HepG2 (cell line): ENCODE measurements at regions not wholly inside any gene's neighbourhood (a gene's known extent, or its start where the extent isn't known, plus 50 kb on each side); places are given as distances from the start of the nearest gene placed in this dataset.

Source experiments
- ATAC-seq: fragments of 200-7000 bp; cut with Tn5 transposase; 3 replicates; pipeline ENCODE4 v1.9.1; 2020; ENCODE audit warnings: mild to moderate bottlenecking, moderate library complexity
- BruUV-seq: library from RNA; stranded (reverse); fragments of 400-500 nt; replicated peaks from 2 replicates; lab custom pipeline; 2021; lab: Mats Ljungman, UMichigan
- CTCF ChIA-PET: fragments of 300-600 bp; formaldehyde crosslinking; extraction: SDS; loops from one replicate; lab custom pipeline; 2021; ENCODE audit warnings: low total read pairs, inconsistent platforms, low intra/inter-chr PET ratio; lab: Yijun Ruan, JAX
- POLR2A ChIA-PET: fragments of 350-600 bp; sonication (Branson Sonifier 250); formaldehyde crosslinking; loops from one replicate; lab custom pipeline; 2020; ENCODE audit warnings: antibody characterized with exemption, inconsistent platforms; lab: Yijun Ruan, JAX
- DNase-seq: peaks from one replicate; pipeline ENCODE4 v3.0.0-alpha.2; 2015; ENCODE audit warnings: low spot score
- FAIRE-seq: peaks from 3 replicates; lab custom pipeline; 2011; peaks lifted over from hg19 to GRCh38; lab: Jason Lieb, UNC
- H2AFZ ChIP-seq: one replicate; pipeline ENCODE4 v1.6.1; 2011; ENCODE audit warnings: low read length, inconsistent platforms
- H3K27ac ChIP-seq: fragments of 300-600 bp; 3 replicates; pipeline ENCODE4 v1.8.0; 2011; ENCODE audit warnings: mixed run types, mild to moderate bottlenecking, mixed read lengths, low read length, inconsistent platforms; ENCODE audit not compliant: insufficient read depth; ENCODE audit errors: extremely low read length
- H3K27me3 ChIP-seq, 2 experiments: fragments of 200-600 bp in 1 of 2; 2 replicates in 1 of 2; 3 replicates in 1 of 2; pipeline versions ENCODE4 v1.6.0 to v1.8.0; 2011; ENCODE audit warnings: low read length in 2 of 2, mild to moderate bottlenecking in 2 of 2, moderate library complexity in 2 of 2, inconsistent platforms in 1 of 2; ENCODE audit not compliant: insufficient read depth in 2 of 2, control insufficient read depth in 1 of 2
- H3K36me3 ChIP-seq, 2 experiments: fragments of 200-600 bp in 1 of 2; replicated peaks in 1 of 2; 2 replicates in 1 of 2; 3 replicates in 1 of 2; pipeline versions ENCODE4 v1.5.1 to v1.8.0; 2011; ENCODE audit warnings: low read length in 2 of 2, inconsistent platforms in 1 of 2; ENCODE audit not compliant: insufficient read depth in 2 of 2, control insufficient read depth in 1 of 2
- H3K4me1 ChIP-seq: 2 replicates; pipeline ENCODE4 v1.5.1; 2012; ENCODE audit warnings: low read length, inconsistent platforms; ENCODE audit not compliant: insufficient read depth
- H3K4me2 ChIP-seq: 2 replicates; pipeline ENCODE4 v1.6.0; 2011; ENCODE audit warnings: low read depth, low read length, inconsistent platforms
- H3K4me3 ChIP-seq, 3 experiments: fragments of 200-600 bp in 1 of 3; sonication (generic), shearing (Covaris generic) in 1 of 3; replicated peaks in 1 of 3; 2 replicates each; pipeline ENCODE4 v1.5.1; 2011 to 2016; ENCODE audit warnings: low read length in 3 of 3, inconsistent platforms in 2 of 3, low read depth in 2 of 3, mild to moderate bottlenecking in 2 of 3, control low read depth in 1 of 3, mixed read lengths in 1 of 3; ENCODE audit not compliant: insufficient read depth in 1 of 3
- H3K79me2 ChIP-seq: one replicate; pipeline ENCODE4 v1.6.1; 2011; ENCODE audit warnings: low read length, inconsistent platforms; ENCODE audit not compliant: insufficient read depth
- H3K9ac ChIP-seq: 2 replicates; pipeline ENCODE4 v1.6.0; 2011; ENCODE audit warnings: mild to moderate bottlenecking, low read depth, low read length, inconsistent platforms; ENCODE audit not compliant: insufficient read depth
- H3K9me3 ChIP-seq: 2 replicates; pipeline ENCODE4 v1.5.1; 2012; ENCODE audit warnings: mild to moderate bottlenecking, low read length
- H4K20me1 ChIP-seq: 2 replicates; pipeline ENCODE4 v1.6.0; 2011; ENCODE audit warnings: inconsistent platforms, mild to moderate bottlenecking, low read length, moderate library complexity; ENCODE audit not compliant: insufficient read depth
- KAT2B ChIP-seq: fragments of 150-350 bp; IDR thresholded peaks from 2 replicates; pipeline ENCODE4 v1.6.1; 2014; ENCODE audit warnings: low read depth, low read length, borderline replicate concordance
- RAD51 ChIP-seq: fragments of 450-650 bp; IDR thresholded peaks from 2 replicates; pipeline ENCODE4 v1.6.1; 2016; ENCODE audit warnings: borderline replicate concordance
- SAFB2 ChIP-seq: sonication (generic); formaldehyde crosslinking; IDR thresholded peaks from 2 replicates; pipeline ENCODE4 v1.5.1; 2020; ENCODE audit warnings: missing genetic modification reagents, low read depth, mild to moderate bottlenecking, borderline replicate concordance
- SMARCE1 ChIP-seq: fragments of 450-650 bp; IDR thresholded peaks from 2 replicates; pipeline ENCODE4 v1.6.1; 2017; ENCODE audit warnings: borderline replicate concordance
- SRSF4 ChIP-seq: fragments of 200-400 bp; formaldehyde crosslinking; IDR thresholded peaks from one replicate; pipeline ENCODE4 v1.6.1; 2018; ENCODE audit warnings: mild to moderate bottlenecking, low read depth, low read length, moderate library complexity; ENCODE audit not compliant: poor library complexity, severe bottlenecking
- ZNF317 ChIP-seq: sonication (generic); formaldehyde crosslinking; IDR thresholded peaks from 2 replicates; pipeline ENCODE4 v1.5.0; 2020; ENCODE audit warnings: mild to moderate bottlenecking, missing genetic modification reagents
- ZNF329 ChIP-seq: sonication (generic); formaldehyde crosslinking; IDR thresholded peaks from 2 replicates; pipeline ENCODE4 v1.9.0; 2021; ENCODE audit warnings: low read depth, mild to moderate bottlenecking, missing genetic modification reagents
- ZNF558 ChIP-seq: sonication (generic); formaldehyde crosslinking; IDR thresholded peaks from 2 replicates; pipeline ENCODE4 v1.9.0; 2022; ENCODE audit warnings: mild to moderate bottlenecking, missing genetic modification reagents, borderline replicate concordance
- WGBS: methylation state at CpG from one replicate; pipeline ENCODE4 v1.1.6; 2017; ENCODE audit warnings: low lambda C conversion rate; 5-methylcytosine and 5-hydroxymethylcytosine counted together
- in situ Hi-C: cut with HindIII; loops from 2 replicates; pipeline ENCODE4 v1.10.0; 2017; ENCODE audit warnings: low pct_unique_long_range_greater_than_20kb; ENCODE audit not compliant: extremely low pct_ligation_motif_present
- intact Hi-C: fragments of 100-400 bp; cut with micrococcal nuclease; formaldehyde crosslinking; loops from one replicate; pipeline ENCODE4 v1.10.0; 2022; ENCODE audit not compliant: unreplicated experiment
- TF ChIP-seq, protein P1 (sequence below): IDR thresholded peaks from 2 replicates; pipeline ENCODE4 v1.6.1; 2016; ENCODE audit warnings: low read depth, missing genetic modification reagents, missing compliant biosample characterization
- TF ChIP-seq, protein P2 (sequence below): sonication (generic); formaldehyde crosslinking; IDR thresholded peaks from 2 replicates; pipeline ENCODE4 v1.4.0; 2020; ENCODE audit warnings: mild to moderate bottlenecking, missing genetic modification reagents

- TF ChIP-seq ZNF558 (CRISPR knock-in tag) (no peak), SRSF4 (no peak), RAD51 (no peak), ZNF317 (CRISPR knock-in tag) (no peak), ZNF329 (CRISPR knock-in tag) (no peak), KAT2B (no peak)
- TF ChIP-seq, all 625 proteins: peak for 0
Observed at GRCh38 chr13:87754097-87754496, 82.9 kb downstream of the SLITRK5 start (continued).

- no peak for FAIRE-seq
- no peak overlapping the region for H3K4me3 ChIP-seq
Observed at GRCh38 chr13:87769445-87769844, 98.3 kb downstream of the SLITRK5 start.

More at GRCh38 chr13:87769445-87769844, 98.3 kb downstream of the SLITRK5 start:
- DNase-seq: no peak
- H3K36me3 ChIP-seq: no peaks in the 10 kb centered on the region
- in situ Hi-C loops: no loop called here
- no peaks in the 10 kb centered on the region for H3K79me2 ChIP-seq
- H3K9me3 ChIP-seq: no peaks in the 10 kb centered on the region
- no peak overlapping the region for H3K27ac ChIP-seq
- no peaks in the 10 kb centered on the region for H3K4me1 ChIP-seq
- 50% methylated on average over 4 of the region's 4 CpGs for WGBS
- no peak overlapping the region for H3K4me2 ChIP-seq
- ChIA-PET POLR2A (no interaction called here), CTCF (no interaction called here)
- no peak overlapping the region for H2AFZ ChIP-seq
- intact Hi-C loops: no loop called here
- no peaks in the 10 kb centered on the region for H3K27me3 ChIP-seq
- no peak for ATAC-seq
- TF ChIP-seq, protein P1, sequence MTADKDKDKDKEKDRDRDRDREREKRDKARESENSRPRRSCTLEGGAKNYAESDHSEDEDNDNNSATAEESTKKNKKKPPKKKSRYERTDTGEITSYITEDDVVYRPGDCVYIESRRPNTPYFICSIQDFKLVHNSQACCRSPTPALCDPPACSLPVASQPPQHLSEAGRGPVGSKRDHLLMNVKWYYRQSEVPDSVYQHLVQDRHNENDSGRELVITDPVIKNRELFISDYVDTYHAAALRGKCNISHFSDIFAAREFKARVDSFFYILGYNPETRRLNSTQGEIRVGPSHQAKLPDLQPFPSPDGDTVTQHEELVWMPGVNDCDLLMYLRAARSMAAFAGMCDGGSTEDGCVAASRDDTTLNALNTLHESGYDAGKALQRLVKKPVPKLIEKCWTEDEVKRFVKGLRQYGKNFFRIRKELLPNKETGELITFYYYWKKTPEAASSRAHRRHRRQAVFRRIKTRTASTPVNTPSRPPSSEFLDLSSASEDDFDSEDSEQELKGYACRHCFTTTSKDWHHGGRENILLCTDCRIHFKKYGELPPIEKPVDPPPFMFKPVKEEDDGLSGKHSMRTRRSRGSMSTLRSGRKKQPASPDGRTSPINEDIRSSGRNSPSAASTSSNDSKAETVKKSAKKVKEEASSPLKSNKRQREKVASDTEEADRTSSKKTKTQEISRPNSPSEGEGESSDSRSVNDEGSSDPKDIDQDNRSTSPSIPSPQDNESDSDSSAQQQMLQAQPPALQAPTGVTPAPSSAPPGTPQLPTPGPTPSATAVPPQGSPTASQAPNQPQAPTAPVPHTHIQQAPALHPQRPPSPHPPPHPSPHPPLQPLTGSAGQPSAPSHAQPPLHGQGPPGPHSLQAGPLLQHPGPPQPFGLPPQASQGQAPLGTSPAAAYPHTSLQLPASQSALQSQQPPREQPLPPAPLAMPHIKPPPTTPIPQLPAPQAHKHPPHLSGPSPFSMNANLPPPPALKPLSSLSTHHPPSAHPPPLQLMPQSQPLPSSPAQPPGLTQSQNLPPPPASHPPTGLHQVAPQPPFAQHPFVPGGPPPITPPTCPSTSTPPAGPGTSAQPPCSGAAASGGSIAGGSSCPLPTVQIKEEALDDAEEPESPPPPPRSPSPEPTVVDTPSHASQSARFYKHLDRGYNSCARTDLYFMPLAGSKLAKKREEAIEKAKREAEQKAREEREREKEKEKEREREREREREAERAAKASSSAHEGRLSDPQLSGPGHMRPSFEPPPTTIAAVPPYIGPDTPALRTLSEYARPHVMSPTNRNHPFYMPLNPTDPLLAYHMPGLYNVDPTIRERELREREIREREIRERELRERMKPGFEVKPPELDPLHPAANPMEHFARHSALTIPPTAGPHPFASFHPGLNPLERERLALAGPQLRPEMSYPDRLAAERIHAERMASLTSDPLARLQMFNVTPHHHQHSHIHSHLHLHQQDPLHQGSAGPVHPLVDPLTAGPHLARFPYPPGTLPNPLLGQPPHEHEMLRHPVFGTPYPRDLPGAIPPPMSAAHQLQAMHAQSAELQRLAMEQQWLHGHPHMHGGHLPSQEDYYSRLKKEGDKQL (CRISPR knock-in tag): no peak
- TF ChIP-seq, protein P2, sequence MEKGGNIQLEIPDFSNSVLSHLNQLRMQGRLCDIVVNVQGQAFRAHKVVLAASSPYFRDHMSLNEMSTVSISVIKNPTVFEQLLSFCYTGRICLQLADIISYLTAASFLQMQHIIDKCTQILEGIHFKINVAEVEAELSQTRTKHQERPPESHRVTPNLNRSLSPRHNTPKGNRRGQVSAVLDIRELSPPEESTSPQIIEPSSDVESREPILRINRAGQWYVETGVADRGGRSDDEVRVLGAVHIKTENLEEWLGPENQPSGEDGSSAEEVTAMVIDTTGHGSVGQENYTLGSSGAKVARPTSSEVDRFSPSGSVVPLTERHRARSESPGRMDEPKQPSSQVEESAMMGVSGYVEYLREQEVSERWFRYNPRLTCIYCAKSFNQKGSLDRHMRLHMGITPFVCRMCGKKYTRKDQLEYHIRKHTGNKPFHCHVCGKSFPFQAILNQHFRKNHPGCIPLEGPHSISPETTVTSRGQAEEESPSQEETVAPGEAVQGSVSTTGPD (CRISPR knock-in tag): no peak
- no peak for TF ChIP-seq SMARCE1
- TF ChIP-seq SAFB2: no peak
- no peaks in the 10 kb centered on the region for H4K20me1 ChIP-seq
- no TSS peak for BruUV-seq
- H3K9ac ChIP-seq: no peak overlapping the region
